ENCODE measurements at regions not wholly inside any gene's neighbourhood (a gene's known extent, or its start where the extent isn't known, plus 50 kb on each side); places are given as distances from the start of the nearest gene placed in this dataset.

DNA sequence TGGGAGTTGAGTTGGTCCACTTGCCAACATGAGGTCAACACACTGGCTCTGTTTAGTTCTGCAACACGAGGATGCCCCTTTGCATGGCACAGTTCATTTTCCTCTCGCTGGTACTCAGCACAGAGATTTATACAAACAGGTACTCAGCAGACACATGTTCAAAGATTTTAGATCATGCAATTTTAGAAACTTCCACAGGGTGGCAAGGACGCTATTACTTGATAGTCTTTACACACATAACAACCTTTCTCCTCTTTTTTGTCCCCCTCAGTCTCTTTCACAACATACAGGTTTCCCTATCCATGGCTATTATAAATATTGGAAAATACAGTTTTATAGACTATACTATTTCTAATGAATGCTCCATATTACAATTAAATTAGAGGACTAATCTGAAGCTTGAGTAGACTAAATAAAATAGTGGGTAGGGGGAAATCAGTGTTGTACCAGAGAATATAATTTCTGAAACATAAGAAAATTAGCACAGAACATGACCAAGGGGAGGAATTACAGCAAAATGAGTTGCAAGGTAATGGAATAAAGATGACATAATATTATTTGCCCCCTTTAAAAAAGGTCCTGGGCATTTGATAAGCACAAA lies 331.8 kb upstream of the BTBD3 start:
- no peak for TF ChIP-seq EP300 (IDR thresholded peaks at IDR 0.05)
- no peak for TF ChIP-seq POLR2A (IDR thresholded peaks at IDR 0.05; ENCODE audit: low read depth)
- TF ChIP-seq, protein P1, sequence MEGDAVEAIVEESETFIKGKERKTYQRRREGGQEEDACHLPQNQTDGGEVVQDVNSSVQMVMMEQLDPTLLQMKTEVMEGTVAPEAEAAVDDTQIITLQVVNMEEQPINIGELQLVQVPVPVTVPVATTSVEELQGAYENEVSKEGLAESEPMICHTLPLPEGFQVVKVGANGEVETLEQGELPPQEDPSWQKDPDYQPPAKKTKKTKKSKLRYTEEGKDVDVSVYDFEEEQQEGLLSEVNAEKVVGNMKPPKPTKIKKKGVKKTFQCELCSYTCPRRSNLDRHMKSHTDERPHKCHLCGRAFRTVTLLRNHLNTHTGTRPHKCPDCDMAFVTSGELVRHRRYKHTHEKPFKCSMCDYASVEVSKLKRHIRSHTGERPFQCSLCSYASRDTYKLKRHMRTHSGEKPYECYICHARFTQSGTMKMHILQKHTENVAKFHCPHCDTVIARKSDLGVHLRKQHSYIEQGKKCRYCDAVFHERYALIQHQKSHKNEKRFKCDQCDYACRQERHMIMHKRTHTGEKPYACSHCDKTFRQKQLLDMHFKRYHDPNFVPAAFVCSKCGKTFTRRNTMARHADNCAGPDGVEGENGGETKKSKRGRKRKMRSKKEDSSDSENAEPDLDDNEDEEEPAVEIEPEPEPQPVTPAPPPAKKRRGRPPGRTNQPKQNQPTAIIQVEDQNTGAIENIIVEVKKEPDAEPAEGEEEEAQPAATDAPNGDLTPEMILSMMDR (IDR thresholded peaks at IDR 0.05): peak in 1 of 3 experiments; percentile 11
- TF ChIP-seq POLR2AphosphoS5 (IDR thresholded peaks at IDR 0.05): no peak
